Vagina (tissue), 2 donors: ENCODE measurements at regions not wholly inside any gene's neighbourhood (a gene's known extent, or its start where the extent isn't known, plus 50 kb on each side); places are given as distances from the start of the nearest gene placed in this dataset.

Source experiments
- CTCF ChIP-seq, 3 experiments: fragments of 450-650 bp in 2 of 3; fragments of 200-600 bp in 1 of 3; sonication (generic) in 1 of 3; IDR thresholded peaks; one replicate each; pipeline ENCODE4 v1.5.1; 2017 to 2019; ENCODE audit warnings: antibody characterized with exemption in 3 of 3, mild to moderate bottlenecking in 2 of 3, moderate library complexity in 2 of 3
- POLR2AphosphoS5 ChIP-seq, 2 donors: sonication (generic); formaldehyde crosslinking; IDR thresholded peaks; one replicate each; pipeline ENCODE4 v1.9.0; 2017; ENCODE audit warnings: antibody characterized with exemption in 2 of 2, mild to moderate bottlenecking in 2 of 2, low read depth in 1 of 2; ENCODE audit not compliant: insufficient read depth in 1 of 2

GRCh38 chr1:172795741-172796140, 136.8 kb downstream of the FASLG start:
- TF ChIP-seq CTCF (IDR thresholded peaks at IDR 0.05) = no peak
- no peak for TF ChIP-seq POLR2AphosphoS5 (IDR thresholded peaks at IDR 0.05; ENCODE audit: insufficient read depth in 1 of 2, low read depth in 1 of 2)
